Natural killer cell (primary cell): ENCODE measurements at regions not wholly inside any gene's neighbourhood (a gene's known extent, or its start where the extent isn't known, plus 50 kb on each side); places are given as distances from the start of the nearest gene placed in this dataset.

Experiments
- ATAC-seq, 3 donors: fragments of 150-1000 bp in 2 of 3; fragments of 200-7000 bp in 1 of 3; cut with Tn5 transposase; 1 replicate in 1 of 3; 2 replicates in 2 of 3; pipeline ENCODE4 v1.10.0; 2021; ENCODE audit warnings: mild to moderate bottlenecking in 2 of 3, moderate library complexity in 2 of 3
- DNase-seq, 2 donors: peaks; one replicate each; pipeline versions ENCODE4 v3.0.0 to v3.0.0-alpha.2; 2013 to 2021; ENCODE audit warnings: mixed read lengths in 1 of 2
- H3K27ac ChIP-seq: one replicate; pipeline ENCODE4 v1.5.1; 2013; ENCODE audit warnings: mild to moderate bottlenecking, low read length
- H3K27me3 ChIP-seq: one replicate; pipeline ENCODE4 v1.6.1; 2013; ENCODE audit warnings: low read length; ENCODE audit not compliant: control insufficient read depth, insufficient read depth
- H3K36me3 ChIP-seq: one replicate; pipeline ENCODE4 v1.6.1; 2013; ENCODE audit warnings: low read length; ENCODE audit not compliant: control insufficient read depth, insufficient read depth
- H3K4me1 ChIP-seq: one replicate; pipeline ENCODE4 v1.6.1; 2013; ENCODE audit warnings: low read length; ENCODE audit not compliant: control insufficient read depth, insufficient read depth
- H3K4me3 ChIP-seq: one replicate; pipeline ENCODE4 v1.5.1; 2013; ENCODE audit warnings: low read length
- H3K9me3 ChIP-seq: one replicate; pipeline ENCODE4 v1.6.1; 2013; ENCODE audit warnings: low read length; ENCODE audit not compliant: control insufficient read depth, insufficient read depth
- H3K27ac Mint-ChIP-seq, 2 donors: one replicate each; pipeline ENCODE4 v1.8.0; 2022; ENCODE audit warnings: mild to moderate bottlenecking in 2 of 2, mixed read lengths in 2 of 2, moderate library complexity in 1 of 2
- H3K27me3 Mint-ChIP-seq, 2 donors: one replicate each; pipeline ENCODE4 v1.8.0; 2022; ENCODE audit warnings: low read depth in 2 of 2, mixed read lengths in 2 of 2
- H3K36me3 Mint-ChIP-seq: one replicate; pipeline ENCODE4 v1.8.0; 2022; ENCODE audit warnings: mixed read lengths
- H3K4me1 Mint-ChIP-seq, 2 donors: one replicate each; pipeline ENCODE4 v1.8.0; 2022; ENCODE audit warnings: mixed read lengths in 2 of 2
- H3K4me3 Mint-ChIP-seq: one replicate; pipeline ENCODE4 v1.8.0; 2022; ENCODE audit warnings: mild to moderate bottlenecking, moderate library complexity, mixed read lengths
- H3K9me3 Mint-ChIP-seq, 2 donors: one replicate each; pipeline ENCODE4 v1.8.0; 2022; ENCODE audit warnings: mixed read lengths in 2 of 2
- CTCF ChIP-seq: fragments of 200-600 bp; IDR thresholded peaks from one replicate; pipeline ENCODE4 v1.8.0; 2022; ENCODE audit warnings: antibody characterized with exemption
- WGBS: methylation state at CpG from one replicate; pipeline ENCODE4 v1.1.7; 2013; ENCODE audit warnings: missing lambda C conversion rate; ENCODE audit not compliant: insufficient coverage; 5-methylcytosine and 5-hydroxymethylcytosine counted together
- intact Hi-C: fragments of 100-400 bp; cut with micrococcal nuclease; formaldehyde crosslinking; loops from one replicate; pipeline ENCODE4 v1.14.2; 2022

- peak overlapping the region; percentile 81 to 93 for H3K27ac Mint-ChIP-seq
- peaks cover 14% of the 10 kb centered on the region for H3K36me3 Mint-ChIP-seq
- ATAC-seq (peak; percentile 86 to 98 (median 88)), DNase-seq (peak in 1 of 2 donors; percentile 36)
- Histone ChIP-seq H3K36me3 (no peaks in the 10 kb centered on the region), H3K9me3 (peaks cover 15% of the 10 kb centered on the region), H3K27me3 (no peaks in the 10 kb centered on the region), H3K4me1 (peaks cover 7% of the 10 kb centered on the region), H3K27ac (peak overlapping the region; percentile 49), H3K4me3 (no peak overlapping the region)
- intact Hi-C loops: no loop called here
- no peak for TF ChIP-seq CTCF
- no peaks in the 10 kb centered on the region for H3K27me3 Mint-ChIP-seq
- peaks cover 0 to 11% of the 10 kb centered on the region in 2 donors for H3K9me3 Mint-ChIP-seq
- H3K4me1 Mint-ChIP-seq: peaks cover 44 to 50% of the 10 kb centered on the region in 2 donors
- peak overlapping the region; percentile 68 for H3K4me3 Mint-ChIP-seq
Observed at GRCh38 chr13:104869501-104869900, 1666.0 kb downstream of the EFNB2 start.

DNA sequence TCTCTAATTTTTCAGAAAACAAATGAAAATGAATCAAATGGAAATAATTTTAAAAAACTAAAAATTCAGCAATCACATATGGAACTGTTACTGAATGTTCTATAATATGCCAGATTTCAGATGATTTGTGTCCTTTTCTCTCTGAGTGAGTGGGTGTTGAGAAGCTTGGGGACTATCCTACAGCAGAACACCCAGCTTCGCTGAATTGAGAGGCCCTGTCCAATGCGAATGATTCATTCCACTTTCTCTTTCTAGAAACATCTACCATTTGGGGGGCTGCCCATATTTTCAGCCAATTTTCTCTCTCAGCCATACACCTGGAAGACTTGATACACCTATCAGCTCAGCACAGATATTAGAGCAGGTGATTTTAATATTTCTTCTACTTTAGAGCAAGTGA lies 1666.7 kb downstream of the EFNB2 start:
- H3K4me1 Mint-ChIP-seq: peaks cover 38 to 43% of the 10 kb centered on the region in 2 donors
- peak overlapping the region; percentile 81 to 93 for H3K27ac Mint-ChIP-seq
- H3K4me3 Mint-ChIP-seq: peak overlapping the region; percentile 68

GRCh38 chr13:104855581-104855980 lies 1679.9 kb downstream of the EFNB2 start:
- no peak overlapping the region for H3K4me3 ChIP-seq
- no peak overlapping the region for H3K4me3 Mint-ChIP-seq
- ATAC-seq (no peak), DNase-seq (no peak)
- peaks cover 2% of the 10 kb centered on the region in 2 donors for H3K9me3 Mint-ChIP-seq
- no peaks in the 10 kb centered on the region for H3K36me3 Mint-ChIP-seq
- no peaks in the 10 kb centered on the region for H3K4me1 ChIP-seq
- no peak overlapping the region for H3K27ac ChIP-seq
- 91% methylated on average over 1 of the region's 1 CpG for WGBS
- H3K9me3 ChIP-seq: no peaks in the 10 kb centered on the region
- intact Hi-C loops: no loop called here
- H3K4me1 Mint-ChIP-seq: no peaks in the 10 kb centered on the region
- H3K36me3 ChIP-seq: no peaks in the 10 kb centered on the region
- no peak for TF ChIP-seq CTCF
- no peaks in the 10 kb centered on the region for H3K27me3 ChIP-seq
- peak overlapping the region in 1 of 2 donors; percentile 36 for H3K27ac Mint-ChIP-seq
- no peaks in the 10 kb centered on the region for H3K27me3 Mint-ChIP-seq

More for the DNA sequence above, 1666.7 kb downstream of the EFNB2 start:
- Mint-ChIP-seq H3K27me3 (no peaks in the 10 kb centered on the region), H3K36me3 (peaks cover 14% of the 10 kb centered on the region), H3K9me3 (peaks cover 0 to 11% of the 10 kb centered on the region in 2 donors)
- no peaks in the 10 kb centered on the region for H3K36me3 ChIP-seq
- H3K27me3 ChIP-seq: no peaks in the 10 kb centered on the region
- H3K4me3 ChIP-seq: no peak overlapping the region
- peaks cover 7% of the 10 kb centered on the region for H3K4me1 ChIP-seq
- TF ChIP-seq CTCF: no peak
- ATAC-seq: no peak
- intact Hi-C loops: no loop called here
- H3K9me3 ChIP-seq: peaks cover 15% of the 10 kb centered on the region
- WGBS: 92% methylated on average over 2 of the region's 2 CpGs
- DNase-seq: no peak
- H3K27ac ChIP-seq: peak overlapping the region; percentile 49

DNA sequence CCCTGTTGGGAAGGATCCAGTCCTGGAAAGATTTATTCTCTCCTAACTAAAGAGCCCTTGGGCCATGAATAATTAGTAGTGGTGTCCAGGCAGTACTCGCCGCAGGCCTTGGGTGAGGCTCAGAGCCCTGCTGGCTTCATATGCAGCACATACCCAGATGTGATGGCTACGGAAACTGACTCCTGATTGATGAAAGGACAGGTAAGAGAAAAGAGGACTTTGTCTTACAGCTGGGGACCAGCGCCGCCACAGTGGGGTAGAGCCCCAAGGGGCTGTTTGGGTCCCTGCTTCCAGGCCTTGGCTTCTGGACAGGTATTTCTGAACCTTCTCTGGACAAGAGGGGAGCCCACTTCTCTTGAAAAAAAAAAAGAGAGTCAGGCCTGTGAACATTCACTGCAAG lies 1680.8 kb downstream of the EFNB2 start:
- H3K27ac ChIP-seq: no peak overlapping the region
- DNase-seq: no peak
- Mint-ChIP-seq H3K9me3 (no peaks in the 10 kb centered on the region), H3K27ac (no peak overlapping the region), H3K27me3 (no peaks in the 10 kb centered on the region), H3K36me3 (no peaks in the 10 kb centered on the region), H3K4me3 (no peak overlapping the region), H3K4me1 (no peaks in the 10 kb centered on the region)
- no peaks in the 10 kb centered on the region for H3K36me3 ChIP-seq
- TF ChIP-seq CTCF: no peak
- H3K4me1 ChIP-seq: no peaks in the 10 kb centered on the region
- H3K4me3 ChIP-seq: no peak overlapping the region
- no peak for ATAC-seq
- H3K27me3 ChIP-seq: no peaks in the 10 kb centered on the region
- intact Hi-C loops: no loop called here
- 91% methylated on average over 5 of the region's 5 CpGs for WGBS
- H3K9me3 ChIP-seq: no peaks in the 10 kb centered on the region
